ENCODE measurements at regions not wholly inside any gene's neighbourhood (a gene's known extent, or its start where the extent isn't known, plus 50 kb on each side); places are given as distances from the start of the nearest gene placed in this dataset.

- Histone ChIP-seq H3K36me3 (ENCODE audit: insufficient read depth, insufficient read length, low read length) (no peaks in the 10 kb centered on the region), H3K9ac (ENCODE audit: insufficient read length, low read depth) (no peak overlapping the region), H3K4me1 (ENCODE audit: insufficient read depth, insufficient read length) (no peaks in the 10 kb centered on the region), H3K27me3 (ENCODE audit: insufficient read depth, insufficient read length) (no peaks in the 10 kb centered on the region), H3K4me3 (ENCODE audit: insufficient read length, low read depth) (no peak overlapping the region), H3K9me3 (ENCODE audit: insufficient read depth, low read length) (no peaks in the 10 kb centered on the region)
- DNase-seq (ENCODE audit: low read depth, low spot score) = no peak
- TF ChIP-seq ZNF274 (IDR thresholded peaks at IDR 0.05; ENCODE audit: low read depth, low read length) (no peak), SUZ12 (IDR thresholded peaks at IDR 0.05; ENCODE audit: extremely low read depth, insufficient read depth, insufficient read length) (no peak), YY1 (IDR thresholded peaks at IDR 0.05; ENCODE audit: insufficient read depth, insufficient read length) (no peak)
Observed at GRCh38 chr3:124483915-124484470, 246.3 kb upstream of the UMPS start.

GRCh38 chr3:124486324-124486723 lies 243.9 kb upstream of the UMPS start:
- Histone ChIP-seq H3K27me3 (ENCODE audit: insufficient read depth, insufficient read length) (no peaks in the 10 kb centered on the region), H3K9ac (ENCODE audit: insufficient read length, low read depth) (no peak overlapping the region), H3K36me3 (ENCODE audit: insufficient read depth, insufficient read length, low read length) (no peaks in the 10 kb centered on the region), H3K4me3 (ENCODE audit: insufficient read length, low read depth) (no peak overlapping the region), H3K4me1 (ENCODE audit: insufficient read depth, insufficient read length) (no peaks in the 10 kb centered on the region), H3K9me3 (ENCODE audit: insufficient read depth, low read length) (no peaks in the 10 kb centered on the region)
- TF ChIP-seq ZNF274 (IDR thresholded peaks at IDR 0.05; ENCODE audit: low read depth, low read length) (no peak), SUZ12 (IDR thresholded peaks at IDR 0.05; ENCODE audit: extremely low read depth, insufficient read depth, insufficient read length) (no peak), YY1 (IDR thresholded peaks at IDR 0.05; ENCODE audit: insufficient read depth, insufficient read length) (no peak)
- no peak for DNase-seq (ENCODE audit: low read depth, low spot score)

- no peak for DNase-seq (ENCODE audit: low read depth, low spot score)
- no peak overlapping the region for H3K9ac ChIP-seq (ENCODE audit: insufficient read length, low read depth)
- TF ChIP-seq YY1 (IDR thresholded peaks at IDR 0.05; ENCODE audit: insufficient read depth, insufficient read length) = no peak
- TF ChIP-seq ZNF274 (IDR thresholded peaks at IDR 0.05; ENCODE audit: low read depth, low read length) = no peak
- no peak for TF ChIP-seq SUZ12 (IDR thresholded peaks at IDR 0.05; ENCODE audit: extremely low read depth, insufficient read depth, insufficient read length)
- H3K27me3 ChIP-seq (ENCODE audit: insufficient read depth, insufficient read length) = no peaks in the 10 kb centered on the region
- no peaks in the 10 kb centered on the region for H3K4me1 ChIP-seq (ENCODE audit: insufficient read depth, insufficient read length)
- no peaks in the 10 kb centered on the region for H3K9me3 ChIP-seq (ENCODE audit: insufficient read depth, low read length)
- no peak overlapping the region for H3K4me3 ChIP-seq (ENCODE audit: insufficient read length, low read depth)
- no peaks in the 10 kb centered on the region for H3K36me3 ChIP-seq (ENCODE audit: insufficient read depth, insufficient read length, low read length)
Observed at GRCh38 chr3:124489506-124489905, 240.7 kb upstream of the UMPS start.

- Histone ChIP-seq H3K4me3 (ENCODE audit: insufficient read length, low read depth) (no peak overlapping the region), H3K9ac (ENCODE audit: insufficient read length, low read depth) (no peak overlapping the region), H3K4me1 (ENCODE audit: insufficient read depth, insufficient read length) (no peaks in the 10 kb centered on the region), H3K27me3 (ENCODE audit: insufficient read depth, insufficient read length) (no peaks in the 10 kb centered on the region), H3K36me3 (ENCODE audit: insufficient read depth, insufficient read length, low read length) (no peaks in the 10 kb centered on the region), H3K9me3 (ENCODE audit: insufficient read depth, low read length) (no peaks in the 10 kb centered on the region)
- TF ChIP-seq SUZ12 (IDR thresholded peaks at IDR 0.05; ENCODE audit: extremely low read depth, insufficient read depth, insufficient read length) = no peak
- no peak for TF ChIP-seq ZNF274 (IDR thresholded peaks at IDR 0.05; ENCODE audit: low read depth, low read length)
- TF ChIP-seq YY1 (IDR thresholded peaks at IDR 0.05; ENCODE audit: insufficient read depth, insufficient read length) = no peak
- no peak for DNase-seq (ENCODE audit: low read depth, low spot score)
Observed at GRCh38 chr3:124491098-124491497, 239.2 kb upstream of the UMPS start.

GRCh38 chr3:124491875-124492274 lies 238.4 kb upstream of the UMPS start:
- Histone ChIP-seq H3K4me1 (ENCODE audit: insufficient read depth, insufficient read length) (no peaks in the 10 kb centered on the region), H3K27me3 (ENCODE audit: insufficient read depth, insufficient read length) (no peaks in the 10 kb centered on the region)
- DNase-seq (ENCODE audit: low read depth, low spot score) = no peak

GRCh38 chr3:124492824-124493223 lies 237.4 kb upstream of the UMPS start:
- TF ChIP-seq SUZ12 (IDR thresholded peaks at IDR 0.05; ENCODE audit: extremely low read depth, insufficient read depth, insufficient read length) (no peak), YY1 (IDR thresholded peaks at IDR 0.05; ENCODE audit: insufficient read depth, insufficient read length) (no peak), ZNF274 (IDR thresholded peaks at IDR 0.05; ENCODE audit: low read depth, low read length) (no peak)
- H3K27me3 ChIP-seq (ENCODE audit: insufficient read depth, insufficient read length) = no peaks in the 10 kb centered on the region
- no peaks in the 10 kb centered on the region for H3K4me1 ChIP-seq (ENCODE audit: insufficient read depth, insufficient read length)
- peak; percentile 66 for DNase-seq (ENCODE audit: low read depth, low spot score)
- no peak overlapping the region for H3K4me3 ChIP-seq (ENCODE audit: insufficient read length, low read depth)
- H3K9ac ChIP-seq (ENCODE audit: insufficient read length, low read depth) = no peak overlapping the region
- H3K9me3 ChIP-seq (ENCODE audit: insufficient read depth, low read length) = no peaks in the 10 kb centered on the region
- no peaks in the 10 kb centered on the region for H3K36me3 ChIP-seq (ENCODE audit: insufficient read depth, insufficient read length, low read length)

More at GRCh38 chr3:124491875-124492274, 238.4 kb upstream of the UMPS start:
- Histone ChIP-seq H3K4me3 (ENCODE audit: insufficient read length, low read depth) (no peak overlapping the region), H3K9me3 (ENCODE audit: insufficient read depth, low read length) (no peaks in the 10 kb centered on the region), H3K9ac (ENCODE audit: insufficient read length, low read depth) (no peak overlapping the region), H3K36me3 (ENCODE audit: insufficient read depth, insufficient read length, low read length) (no peaks in the 10 kb centered on the region)
- TF ChIP-seq SUZ12 (IDR thresholded peaks at IDR 0.05; ENCODE audit: extremely low read depth, insufficient read depth, insufficient read length) (no peak), ZNF274 (IDR thresholded peaks at IDR 0.05; ENCODE audit: low read depth, low read length) (no peak), YY1 (IDR thresholded peaks at IDR 0.05; ENCODE audit: insufficient read depth, insufficient read length) (no peak)

GRCh38 chr3:124496061-124496460 lies 234.2 kb upstream of the UMPS start:
- DNase-seq (ENCODE audit: low read depth, low spot score) = no peak
- Histone ChIP-seq H3K4me3 (ENCODE audit: insufficient read length, low read depth) (no peak overlapping the region), H3K9me3 (ENCODE audit: insufficient read depth, low read length) (no peaks in the 10 kb centered on the region), H3K36me3 (ENCODE audit: insufficient read depth, insufficient read length, low read length) (no peaks in the 10 kb centered on the region), H3K9ac (ENCODE audit: insufficient read length, low read depth) (no peak overlapping the region), H3K27me3 (ENCODE audit: insufficient read depth, insufficient read length) (no peaks in the 10 kb centered on the region), H3K4me1 (ENCODE audit: insufficient read depth, insufficient read length) (no peaks in the 10 kb centered on the region)
- TF ChIP-seq ZNF274 (IDR thresholded peaks at IDR 0.05; ENCODE audit: low read depth, low read length) (no peak), YY1 (IDR thresholded peaks at IDR 0.05; ENCODE audit: insufficient read depth, insufficient read length) (no peak), SUZ12 (IDR thresholded peaks at IDR 0.05; ENCODE audit: extremely low read depth, insufficient read depth, insufficient read length) (no peak)
